NT2/D1 (cell line): ENCODE measurements at regions not wholly inside any gene's neighbourhood (a gene's known extent, or its start where the extent isn't known, plus 50 kb on each side); places are given as distances from the start of the nearest gene placed in this dataset.

ENCODE experiments used
- SUZ12 ChIP-seq: IDR thresholded peaks from 2 replicates; pipeline ENCODE4 v1.6.1; 2011; ENCODE audit not compliant: insufficient read length, insufficient read depth; ENCODE audit errors: extremely low read depth
- YY1 ChIP-seq: IDR thresholded peaks from 2 replicates; pipeline ENCODE4 v1.6.1; 2011; ENCODE audit not compliant: insufficient read length, insufficient read depth

- no peak for TF ChIP-seq YY1
- no peak for TF ChIP-seq SUZ12
Observed at GRCh38 chr11:23789938-23790371, 706.9 kb upstream of the LUZP2 start.
